SK-N-SH (cell line): ENCODE measurements at regions not wholly inside any gene's neighbourhood (a gene's known extent, or its start where the extent isn't known, plus 50 kb on each side); places are given as distances from the start of the nearest gene placed in this dataset.

Source experiments
- CTCF ChIA-PET: fragments of 300-600, 350-600 bp; formaldehyde crosslinking; extraction: SDS; loops from one replicate; lab custom pipeline; 2021; lab: Yijun Ruan, JAX
- POLR2A ChIA-PET: fragments of 350-600 bp; sonication (Branson Sonifier 250); formaldehyde crosslinking; extraction: SDS; loops from one replicate; lab custom pipeline; 2020; ENCODE audit warnings: antibody characterized with exemption, inconsistent platforms; lab: Yijun Ruan, JAX
- DNase-seq: peaks from one replicate; pipeline ENCODE4 v3.0.0; 2012
- H2AFZ ChIP-seq: fragments of 200-600 bp; sonication (generic); 2 replicates; pipeline ENCODE4 v1.8.1; 2016; ENCODE audit warnings: antibody characterized with exemption, mild to moderate bottlenecking, low read depth
- H3F3A ChIP-seq: fragments of 200-600 bp; sonication (generic); replicated peaks from 2 replicates; pipeline ENCODE3; 2016; ENCODE audit warnings: antibody characterized with exemption, mild to moderate bottlenecking; ENCODE audit not compliant: insufficient read depth
- H3K27ac ChIP-seq, 2 experiments: fragments of 200-500 bp in 1 of 2; fragments of 200-600 bp in 1 of 2; sonication (Bioruptor generic) in 1 of 2; sonication (generic), shearing (Covaris generic) in 1 of 2; 2 replicates each; pipeline versions ENCODE4 v1.5.1 to v1.6.1; 2014 to 2016; ENCODE audit warnings: low read depth in 2 of 2, inconsistent platforms in 1 of 2, low read length in 1 of 2, mild to moderate bottlenecking in 1 of 2, mixed read lengths in 1 of 2
- H3K27me3 ChIP-seq: fragments of 200-600 bp; sonication (generic), shearing (Covaris generic); 2 replicates; pipeline ENCODE4 v1.6.1; 2016; ENCODE audit warnings: mixed run types; ENCODE audit not compliant: insufficient read depth
- H3K36me3 ChIP-seq, 2 experiments: fragments of 200-500 bp in 1 of 2; fragments of 200-600 bp in 1 of 2; sonication (Bioruptor generic) in 1 of 2; sonication (generic) in 1 of 2; replicated peaks in 1 of 2; 2 replicates each; pipeline versions ENCODE3 to v1.5.1; 2014 to 2016; ENCODE audit warnings: low read length in 1 of 2, mild to moderate bottlenecking in 1 of 2; ENCODE audit not compliant: insufficient read depth in 2 of 2, control insufficient read depth in 1 of 2
- H3K4me1 ChIP-seq, 2 experiments: fragments of 200-500 bp in 1 of 2; fragments of 200-600 bp in 1 of 2; sonication (Bioruptor generic) in 1 of 2; sonication (generic), shearing (Covaris generic) in 1 of 2; 2 replicates each; pipeline versions ENCODE4 v1.5.1 to v1.6.1; 2014 to 2016; ENCODE audit warnings: low read depth in 1 of 2, low read length in 1 of 2, mixed run types in 1 of 2; ENCODE audit not compliant: insufficient read depth in 2 of 2, control insufficient read depth in 1 of 2
- H3K4me2 ChIP-seq: fragments of 200-600 bp; sonication (generic), shearing (Covaris generic); 2 replicates; pipeline ENCODE4 v1.6.1; 2017; ENCODE audit warnings: mixed run types
- H3K4me3 ChIP-seq, 2 experiments: fragments of 200-500 bp in 1 of 2; fragments of 200-600 bp in 1 of 2; sonication (Bioruptor generic) in 1 of 2; sonication (generic), shearing (Covaris generic) in 1 of 2; 2 replicates each; pipeline versions ENCODE4 v1.5.1 to v1.8.1; 2014 to 2016; ENCODE audit warnings: low read depth in 2 of 2, inconsistent platforms in 1 of 2, low read length in 1 of 2, mild to moderate bottlenecking in 1 of 2, mixed read lengths in 1 of 2, moderate library complexity in 1 of 2
- H3K79me2 ChIP-seq: fragments of 200-600 bp; sonication (generic); 2 replicates; pipeline ENCODE4 v1.8.1; 2017; ENCODE audit warnings: mild to moderate bottlenecking; ENCODE audit not compliant: insufficient read depth
- H3K9ac ChIP-seq: fragments of 200-600 bp; sonication (generic); 2 replicates; pipeline ENCODE4 v1.6.1; 2017; ENCODE audit warnings: mixed run types
- H3K9me2 ChIP-seq: fragments of 200-600 bp; sonication (generic); 2 replicates; pipeline ENCODE4 v1.6.1; 2017; ENCODE audit warnings: mixed run types
- H3K9me3 ChIP-seq: fragments of 200-600 bp; sonication (generic); 2 replicates; pipeline ENCODE4 v1.6.1; 2017; ENCODE audit warnings: mixed run types, mild to moderate bottlenecking, moderate library complexity
- H4K20me1 ChIP-seq: fragments of 200-600 bp; sonication (generic); 2 replicates; pipeline ENCODE4 v1.6.1; 2017; ENCODE audit warnings: mild to moderate bottlenecking, mixed run types; ENCODE audit not compliant: insufficient read depth
- CHD2 ChIP-seq: fragments of 150-350 bp; IDR thresholded peaks from 2 replicates; pipeline ENCODE4 v1.6.1; 2018; ENCODE audit warnings: low read length; ENCODE audit not compliant: partially characterized antibody
- EP300 ChIP-seq, 2 experiments: IDR thresholded peaks; 2 replicates each; pipeline versions ENCODE4 v1.4.0 to v1.6.1; 2012; ENCODE audit warnings: borderline replicate concordance in 1 of 2, low read depth in 1 of 2, low read length in 1 of 2
- FOXJ3 ChIP-seq: sonication (generic); formaldehyde crosslinking; IDR thresholded peaks from 2 replicates; pipeline ENCODE4 v1.5.1; 2020; ENCODE audit warnings: mild to moderate bottlenecking, missing genetic modification reagents
- GABPA ChIP-seq: IDR thresholded peaks from 2 replicates; pipeline ENCODE4 v1.4.0; 2012; ENCODE audit warnings: low read depth, mild to moderate bottlenecking
- GATA2 ChIP-seq: sonication (generic); formaldehyde crosslinking; IDR thresholded peaks from 2 replicates; pipeline ENCODE4 v1.5.0; 2020; ENCODE audit warnings: mild to moderate bottlenecking, missing genetic modification reagents
- IRF3 ChIP-seq: fragments of 150-350 bp; IDR thresholded peaks from 2 replicates; pipeline ENCODE4 v1.6.1; 2016; ENCODE audit warnings: mild to moderate bottlenecking, low read depth, low read length
- JUND ChIP-seq: IDR thresholded peaks from 2 replicates; pipeline ENCODE4 v1.4.0; 2012
- MAX ChIP-seq: IDR thresholded peaks from 2 replicates; pipeline ENCODE4 v1.4.0; 2012; ENCODE audit warnings: low read depth
- MXI1 ChIP-seq: IDR thresholded peaks from 2 replicates; pipeline ENCODE4 v1.6.1; 2012; ENCODE audit warnings: mild to moderate bottlenecking, low read depth, low read length, improper control_type of control experiment
- NFIC ChIP-seq: IDR thresholded peaks from 2 replicates; pipeline ENCODE4 v1.4.0; 2012; ENCODE audit warnings: borderline replicate concordance
- NRF1 ChIP-seq: IDR thresholded peaks from 2 replicates; pipeline ENCODE4 v1.6.1; 2012; ENCODE audit warnings: low read depth, mild to moderate bottlenecking, low read length
- SMC3 ChIP-seq: IDR thresholded peaks from 2 replicates; pipeline ENCODE4 v1.6.1; 2012; ENCODE audit warnings: low read depth, low read length, improper control_type of control experiment
- TCF12 ChIP-seq: IDR thresholded peaks from 2 replicates; pipeline ENCODE4 v1.4.0; 2012
- TEAD4 ChIP-seq: IDR thresholded peaks from 2 replicates; pipeline ENCODE4 v1.4.0; 2012; ENCODE audit warnings: mild to moderate bottlenecking, borderline replicate concordance; ENCODE audit not compliant: insufficient read depth
- USF2 ChIP-seq: fragments of 150-350 bp; IDR thresholded peaks from 2 replicates; pipeline ENCODE4 v1.6.1; 2017; ENCODE audit warnings: antibody characterized with exemption, low read length, low read depth, borderline replicate concordance
- WGBS: methylation state at CpG from one replicate; pipeline ENCODE4 v1.1.6; 2017; ENCODE audit warnings: low lambda C conversion rate; 5-methylcytosine and 5-hydroxymethylcytosine counted together

- 8% methylated on average over 2 of the region's 2 CpGs for WGBS
- no peak overlapping the region for H2AFZ ChIP-seq
- no peaks in the 10 kb centered on the region for H3K4me1 ChIP-seq
- H3K79me2 ChIP-seq: no peaks in the 10 kb centered on the region
- H4K20me1 ChIP-seq: no peaks in the 10 kb centered on the region
- no peaks in the 10 kb centered on the region for H3K36me3 ChIP-seq
- H3K9me2 ChIP-seq: no peaks in the 10 kb centered on the region
- no peak for DNase-seq
- ChIA-PET CTCF (no interaction called here), POLR2A (no interaction called here)
- H3F3A ChIP-seq: no peaks in the 10 kb centered on the region
- no peaks in the 10 kb centered on the region for H3K27me3 ChIP-seq
- H3K9me3 ChIP-seq: no peaks in the 10 kb centered on the region
- H3K4me2 ChIP-seq: no peak overlapping the region
- H3K4me3 ChIP-seq: no peak overlapping the region
- H3K27ac ChIP-seq: no peak overlapping the region
- TF ChIP-seq FOXJ3 (CRISPR knock-in tag) (no peak), MXI1 (no peak), NRF1 (no peak), NFIC (no peak), IRF3 (no peak), CHD2 (no peak), EP300 (IDR thresholded peaks at IDR 0.05; ENCODE audit: borderline replicate concordance in 1 of 2, low read depth in 1 of 2, low read length in 1 of 2) (no peak), TCF12 (no peak), MAX (no peak), TEAD4 (no peak), GATA2 (CRISPR knock-in tag) (no peak), GABPA (no peak)
- H3K9ac ChIP-seq: no peak overlapping the region
Measured at GRCh38 chr3:77868725-77869124, 828.8 kb downstream of the ROBO2 start.

- Histone ChIP-seq H3K79me2 (no peaks in the 10 kb centered on the region), H3K9me3 (no peaks in the 10 kb centered on the region), H3K36me3 (no peaks in the 10 kb centered on the region), H3K27ac (no peak overlapping the region), H3K27me3 (no peaks in the 10 kb centered on the region), H3K4me2 (no peak overlapping the region), H3K4me3 (no peak overlapping the region), H2AFZ (no peak overlapping the region), H3K4me1 (no peaks in the 10 kb centered on the region), H3K9ac (no peak overlapping the region), H3K9me2 (no peaks in the 10 kb centered on the region), H4K20me1 (no peaks in the 10 kb centered on the region), H3F3A (no peaks in the 10 kb centered on the region)
- no peak for DNase-seq
- TF ChIP-seq JUND (no peak), USF2 (no peak), SMC3 (no peak)
- ChIA-PET CTCF (no interaction called here), POLR2A (no interaction called here)
- WGBS: 49% methylated on average over 7 of the region's 7 CpGs
Measured at GRCh38 chr3:77869423-77869822, 829.5 kb downstream of the ROBO2 start.
